SIG-M5 treated with dmso at 0.1 percent for 504 hours (cell line): ENCODE measurements at regions not wholly inside any gene's neighbourhood (a gene's known extent, or its start where the extent isn't known, plus 50 kb on each side); places are given as distances from the start of the nearest gene placed in this dataset.

Source experiments
- DNase-seq: peaks from one replicate; lab custom pipeline; 2025; ENCODE audit not compliant: unreplicated experiment; lab: John Stamatoyannopoulos, UW

- no peak for DNase-seq
Measured at GRCh38 chr14:44154874-44155273, 352.2 kb downstream of the FSCB start.

GRCh38 chr14:44154446-44154845 lies 352.6 kb downstream of the FSCB start:
- no peak for DNase-seq

GRCh38 chr14:44151130-44151820 lies 355.8 kb downstream of the FSCB start:
- DNase-seq = peak; percentile 9

- peak; percentile 32 for DNase-seq
Measured at GRCh38 chr14:44149597-44149996, 357.5 kb downstream of the FSCB start.

- DNase-seq = no peak
Measured at GRCh38 chr14:44142006-44142405, 365.1 kb downstream of the FSCB start.

GRCh38 chr14:44135972-44136371 lies 371.1 kb downstream of the FSCB start:
- DNase-seq = no peak

- DNase-seq = no peak
Measured at GRCh38 chr14:44131861-44132260, 375.2 kb downstream of the FSCB start.

GRCh38 chr14:44113769-44114730 lies 393.0 kb downstream of the FSCB start:
- DNase-seq = peak; percentile 66

- peak; percentile 81 for DNase-seq
Measured at GRCh38 chr14:44112774-44113460, 394.2 kb downstream of the FSCB start.

- no peak for DNase-seq
Measured at GRCh38 chr14:44109036-44109435, 398.0 kb downstream of the FSCB start.

- no peak for DNase-seq
Measured at GRCh38 chr14:44108601-44109000, 398.5 kb downstream of the FSCB start.

- no peak for DNase-seq
Measured at GRCh38 chr14:44107156-44107555, 399.9 kb downstream of the FSCB start.

- DNase-seq = no peak
Measured at GRCh38 chr14:44099743-44100488, 407.2 kb downstream of the FSCB start.

GRCh38 chr14:44081146-44081545 lies 425.9 kb downstream of the FSCB start:
- no peak for DNase-seq

GRCh38 chr14:44070046-44070445 lies 437.0 kb downstream of the FSCB start:
- DNase-seq = no peak

GRCh38 chr14:44053422-44053821 lies 453.7 kb downstream of the FSCB start:
- no peak for DNase-seq

- DNase-seq = no peak
Measured at GRCh38 chr14:44041700-44042099, 465.4 kb downstream of the FSCB start.

GRCh38 chr14:44040561-44040960 lies 466.5 kb downstream of the FSCB start:
- no peak for DNase-seq

- DNase-seq = no peak
Measured at GRCh38 chr14:44036248-44036647, 470.8 kb downstream of the FSCB start.

- DNase-seq = no peak
Measured at GRCh38 chr14:44035707-44036106, 471.4 kb downstream of the FSCB start.

GRCh38 chr14:44030831-44031383 lies 476.2 kb downstream of the FSCB start:
- DNase-seq = no peak
